Fibroblast of lung (primary cell): ENCODE measurements at regions not wholly inside any gene's neighbourhood (a gene's known extent, or its start where the extent isn't known, plus 50 kb on each side); places are given as distances from the start of the nearest gene placed in this dataset.

ENCODE experiments used
- DNase-seq, 2 donors: peaks; one replicate each; pipeline versions ENCODE4 v3.0.0 to v3.0.0-alpha.2; 2010; ENCODE audit warnings: low read depth in 2 of 2
- H2AFZ ChIP-seq: 2 replicates; pipeline ENCODE4 v1.5.1; 2012; ENCODE audit warnings: low read length, control low read depth, inconsistent platforms
- H3K27ac ChIP-seq: 2 replicates; pipeline ENCODE4 v1.5.1; 2011; ENCODE audit warnings: low read length, control low read depth; ENCODE audit not compliant: insufficient read depth
- H3K27me3 ChIP-seq: 2 replicates; pipeline ENCODE4 v1.5.1; 2011; ENCODE audit warnings: mild to moderate bottlenecking, low read length; ENCODE audit not compliant: control insufficient read depth, insufficient read depth
- H3K36me3 ChIP-seq: 2 replicates; pipeline ENCODE4 v1.5.1; 2011; ENCODE audit warnings: low read length; ENCODE audit not compliant: control insufficient read depth, insufficient read depth
- H3K4me1 ChIP-seq: 2 replicates; pipeline ENCODE4 v1.5.1; 2011; ENCODE audit warnings: low read length; ENCODE audit not compliant: control insufficient read depth, insufficient read depth; ENCODE audit errors: extremely low read depth
- H3K4me2 ChIP-seq: 2 replicates; pipeline ENCODE4 v1.5.1; 2011; ENCODE audit warnings: low read length, control low read depth; ENCODE audit not compliant: insufficient read depth; ENCODE audit errors: extremely low read depth
- H3K4me3 ChIP-seq, 4 experiments: fragments of 200-600 bp in 1 of 4; sonication (generic) in 1 of 4; replicated peaks in 1 of 4; 2 replicates each; pipeline ENCODE4 v1.5.1; 2011 to 2016; ENCODE audit warnings: low read length in 4 of 4, low read depth in 3 of 4, mild to moderate bottlenecking in 3 of 4, control low read depth in 2 of 4, inconsistent platforms in 1 of 4, mixed read lengths in 1 of 4; ENCODE audit not compliant: insufficient read depth in 1 of 4; ENCODE audit errors: control extremely low read depth in 1 of 4
- H3K79me2 ChIP-seq: 2 replicates; pipeline ENCODE4 v1.5.1; 2012; ENCODE audit warnings: mild to moderate bottlenecking, low read length, inconsistent platforms; ENCODE audit not compliant: control insufficient read depth, insufficient read depth
- H3K9ac ChIP-seq: 2 replicates; pipeline ENCODE4 v1.5.1; 2011; ENCODE audit warnings: mild to moderate bottlenecking, low read length, control low read depth; ENCODE audit not compliant: insufficient read depth
- H3K9me3 ChIP-seq: 2 replicates; pipeline ENCODE4 v1.5.1; 2012; ENCODE audit warnings: low read depth, low read length; ENCODE audit not compliant: control insufficient read depth, insufficient read depth
- H4K20me1 ChIP-seq: 2 replicates; pipeline ENCODE4 v1.5.1; 2011; ENCODE audit warnings: low read length; ENCODE audit not compliant: control insufficient read depth, insufficient read depth; ENCODE audit errors: extremely low read depth
- EZH2 ChIP-seq: IDR thresholded peaks from 2 replicates; pipeline ENCODE4 v1.5.1; 2012; ENCODE audit warnings: low read length, control low read depth, mild to moderate bottlenecking; ENCODE audit errors: missing control alignments
- TF ChIP-seq, protein P1 (sequence below), 2 donors: IDR thresholded peaks in 1 of 2; conservative IDR thresholded peaks in 1 of 2; 1 replicate in 1 of 2; 2 replicates in 1 of 2; pipeline ENCODE4 v1.5.1; 2011 to 2012; ENCODE audit warnings: low read length in 2 of 2, control low read depth in 1 of 2, inconsistent platforms in 1 of 2, low read depth in 1 of 2, mild to moderate bottlenecking in 1 of 2

DNA sequence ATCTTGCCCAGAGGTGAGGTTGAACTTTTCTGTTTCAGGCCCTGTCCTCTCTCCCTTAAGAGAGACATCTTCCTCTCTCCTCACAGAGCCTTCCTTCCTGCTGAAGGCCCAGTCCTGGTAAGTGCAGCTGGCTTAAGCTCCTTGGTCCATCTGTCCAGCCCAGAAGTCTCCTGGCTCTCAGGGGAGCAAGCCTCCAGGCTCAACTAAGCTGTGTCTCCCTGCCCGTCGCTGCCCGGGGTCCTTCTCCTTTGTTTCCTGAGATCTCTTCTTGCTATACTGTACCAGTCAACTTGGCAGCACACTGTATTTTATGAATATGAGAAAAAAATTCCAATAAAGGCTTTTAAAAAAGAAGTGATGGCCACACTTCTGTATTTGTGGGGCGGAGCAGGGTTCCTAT, 77.4 kb downstream of the KCNF1 start:
- no peak overlapping the region for H3K4me2 ChIP-seq
- no peaks in the 10 kb centered on the region for H3K4me1 ChIP-seq
- TF ChIP-seq, protein P1, sequence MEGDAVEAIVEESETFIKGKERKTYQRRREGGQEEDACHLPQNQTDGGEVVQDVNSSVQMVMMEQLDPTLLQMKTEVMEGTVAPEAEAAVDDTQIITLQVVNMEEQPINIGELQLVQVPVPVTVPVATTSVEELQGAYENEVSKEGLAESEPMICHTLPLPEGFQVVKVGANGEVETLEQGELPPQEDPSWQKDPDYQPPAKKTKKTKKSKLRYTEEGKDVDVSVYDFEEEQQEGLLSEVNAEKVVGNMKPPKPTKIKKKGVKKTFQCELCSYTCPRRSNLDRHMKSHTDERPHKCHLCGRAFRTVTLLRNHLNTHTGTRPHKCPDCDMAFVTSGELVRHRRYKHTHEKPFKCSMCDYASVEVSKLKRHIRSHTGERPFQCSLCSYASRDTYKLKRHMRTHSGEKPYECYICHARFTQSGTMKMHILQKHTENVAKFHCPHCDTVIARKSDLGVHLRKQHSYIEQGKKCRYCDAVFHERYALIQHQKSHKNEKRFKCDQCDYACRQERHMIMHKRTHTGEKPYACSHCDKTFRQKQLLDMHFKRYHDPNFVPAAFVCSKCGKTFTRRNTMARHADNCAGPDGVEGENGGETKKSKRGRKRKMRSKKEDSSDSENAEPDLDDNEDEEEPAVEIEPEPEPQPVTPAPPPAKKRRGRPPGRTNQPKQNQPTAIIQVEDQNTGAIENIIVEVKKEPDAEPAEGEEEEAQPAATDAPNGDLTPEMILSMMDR (conservative IDR thresholded peaks at IDR 0.05 in 1 of 2, IDR thresholded peaks at IDR 0.05 in 1 of 2; ENCODE audit: low read depth in 1 of 2, low read length in 2 of 2): no peak
- TF ChIP-seq EZH2: no peak
- H3K27me3 ChIP-seq: peaks cover 2% of the 10 kb centered on the region
- H3K9me3 ChIP-seq: no peaks in the 10 kb centered on the region
- no peak overlapping the region for H3K27ac ChIP-seq
- no peaks in the 10 kb centered on the region for H3K79me2 ChIP-seq
- H2AFZ ChIP-seq: no peak overlapping the region
- no peaks in the 10 kb centered on the region for H3K36me3 ChIP-seq
- no peaks in the 10 kb centered on the region for H4K20me1 ChIP-seq
- H3K4me3 ChIP-seq: no peak overlapping the region
- no peak for DNase-seq
- no peak overlapping the region for H3K9ac ChIP-seq

GRCh38 chr2:10989782-10990181, 78.0 kb downstream of the KCNF1 start:
- Histone ChIP-seq H3K9me3 (no peaks in the 10 kb centered on the region), H3K79me2 (no peaks in the 10 kb centered on the region), H2AFZ (no peak overlapping the region), H3K27me3 (peaks cover 2% of the 10 kb centered on the region), H3K4me1 (no peaks in the 10 kb centered on the region), H3K36me3 (no peaks in the 10 kb centered on the region), H3K4me2 (no peak overlapping the region), H3K9ac (no peak overlapping the region), H3K4me3 (no peak overlapping the region), H4K20me1 (no peaks in the 10 kb centered on the region), H3K27ac (no peak overlapping the region)
- no peak for DNase-seq
- TF ChIP-seq, protein P1 (conservative IDR thresholded peaks at IDR 0.05 in 1 of 2, IDR thresholded peaks at IDR 0.05 in 1 of 2; ENCODE audit: low read depth in 1 of 2, low read length in 2 of 2): no peak
- TF ChIP-seq EZH2: no peak

- Histone ChIP-seq H4K20me1 (no peaks in the 10 kb centered on the region), H3K4me1 (no peaks in the 10 kb centered on the region), H3K27me3 (peaks cover 2% of the 10 kb centered on the region), H3K79me2 (no peaks in the 10 kb centered on the region), H3K9me3 (no peaks in the 10 kb centered on the region), H3K27ac (no peak overlapping the region), H2AFZ (no peak overlapping the region), H3K36me3 (no peaks in the 10 kb centered on the region), H3K9ac (no peak overlapping the region), H3K4me2 (no peak overlapping the region), H3K4me3 (no peak overlapping the region)
- DNase-seq: no peak
- no peak for TF ChIP-seq EZH2
- TF ChIP-seq, protein P1 (conservative IDR thresholded peaks at IDR 0.05 in 1 of 2, IDR thresholded peaks at IDR 0.05 in 1 of 2; ENCODE audit: low read depth in 1 of 2, low read length in 2 of 2): no peak
These were observed 78.9 kb downstream of the KCNF1 start for GRCh38 chr2:10990561-10991111.
